Karpas-422 (cell line): ENCODE measurements at regions not wholly inside any gene's neighbourhood (a gene's known extent, or its start where the extent isn't known, plus 50 kb on each side); places are given as distances from the start of the nearest gene placed in this dataset.
"Not testable (repeated sequence)": the region's sequence is repeated elsewhere in the genome, so short reads cannot be mapped to it uniquely, and the experiment has no call there.

Source experiments
- DNase-seq: peaks from one replicate; pipeline ENCODE4 v3.0.0-alpha.2; 2015
- H2AFZ ChIP-seq: fragments of 200-600 bp; sonication (generic); 2 replicates; pipeline ENCODE4 v1.6.1; 2014; ENCODE audit warnings: antibody characterized with exemption, low read length, mixed read lengths
- H3K27ac ChIP-seq: fragments of 200-600 bp; sonication (generic); 2 replicates; pipeline ENCODE4 v1.5.1; 2014; ENCODE audit warnings: mild to moderate bottlenecking, low read length, moderate library complexity
- H3K27me3 ChIP-seq: fragments of 200-600 bp; sonication (generic); 2 replicates; pipeline ENCODE4 v1.6.1; 2014; ENCODE audit warnings: low read length, mixed read lengths
- H3K36me3 ChIP-seq: fragments of 200-600 bp; sonication (generic); 2 replicates; pipeline ENCODE4 v1.6.1; 2014; ENCODE audit warnings: low read length, mixed read lengths; ENCODE audit not compliant: insufficient read depth
- H3K4me1 ChIP-seq: fragments of 200-600 bp; sonication (generic); 2 replicates; pipeline ENCODE4 v1.6.1; 2014; ENCODE audit warnings: mild to moderate bottlenecking, low read length, mixed read lengths
- H3K4me2 ChIP-seq: fragments of 200-600 bp; sonication (generic); 2 replicates; pipeline ENCODE4 v1.6.1; 2014; ENCODE audit warnings: low read length, low read depth, mild to moderate bottlenecking; ENCODE audit not compliant: poor library complexity, severe bottlenecking
- H3K4me3 ChIP-seq: fragments of 200-600 bp; sonication (generic); 2 replicates; pipeline ENCODE4 v1.5.1; 2014; ENCODE audit warnings: mild to moderate bottlenecking, antibody characterized with exemption, low read length, mixed read lengths
- H3K79me2 ChIP-seq: fragments of 200-600 bp; sonication (generic); 2 replicates; pipeline ENCODE4 v1.6.1; 2014; ENCODE audit warnings: mild to moderate bottlenecking, low read length, mixed read lengths
- H3K9ac ChIP-seq: fragments of 200-600 bp; sonication (generic); 2 replicates; pipeline ENCODE4 v1.6.0; 2014; ENCODE audit warnings: low read length
- H3K9me2 ChIP-seq: fragments of 200-600 bp; sonication (generic), shearing (Covaris generic); replicated peaks from 2 replicates; pipeline ENCODE4 v1.6.0; 2014; ENCODE audit warnings: mild to moderate bottlenecking, low read length, moderate library complexity; ENCODE audit not compliant: insufficient read depth
- H3K9me3 ChIP-seq: fragments of 300-700, 200-600 bp; sonication (generic); 2 replicates; pipeline ENCODE4 v1.6.1; 2014; ENCODE audit warnings: low read length, mixed read lengths
- H4K20me1 ChIP-seq: fragments of 200-600 bp; sonication (generic); 2 replicates; pipeline ENCODE4 v1.6.1; 2014; ENCODE audit warnings: mild to moderate bottlenecking, antibody characterized with exemption, low read length, low read depth; ENCODE audit not compliant: insufficient read depth

DNA sequence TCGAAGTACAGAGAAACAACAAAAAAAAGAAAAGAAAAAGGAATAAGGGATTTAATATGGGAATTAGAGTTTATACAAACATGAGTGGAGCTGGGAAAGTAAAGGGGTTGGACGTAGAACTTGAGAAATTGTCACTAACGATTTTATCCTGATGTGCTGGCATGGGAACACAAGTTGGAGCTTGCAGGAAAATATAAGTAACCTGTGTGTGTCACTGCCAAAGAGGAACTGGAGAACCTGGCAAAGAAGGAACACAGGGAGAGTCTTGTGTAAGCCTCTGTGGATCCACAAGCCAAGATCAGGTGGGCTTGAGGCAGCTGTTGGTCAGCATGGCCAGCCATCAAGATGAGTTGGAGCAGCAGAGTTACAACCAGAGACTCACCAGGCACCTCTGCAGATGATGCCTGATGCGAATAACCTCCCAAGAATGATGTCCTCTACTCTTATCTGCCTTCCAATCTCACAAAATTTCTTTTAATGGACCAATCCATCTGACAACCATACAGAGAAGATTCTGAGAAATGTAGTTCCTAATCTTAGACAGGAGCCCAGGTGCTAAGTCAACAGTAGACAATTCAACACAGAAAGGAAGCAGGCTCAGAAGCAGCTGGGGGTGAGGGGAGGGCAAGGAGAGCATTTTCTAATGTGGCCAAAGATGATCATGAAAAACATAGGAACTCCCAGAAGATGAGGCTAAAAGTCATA lies 77.0 kb upstream of the SPOPL start:
- no peak for DNase-seq
- Histone ChIP-seq H3K4me2 (no peak overlapping the region), H3K9me3 (peaks cover 4% of the 10 kb centered on the region; the same call in 1 of the 2 replicates)

DNA sequence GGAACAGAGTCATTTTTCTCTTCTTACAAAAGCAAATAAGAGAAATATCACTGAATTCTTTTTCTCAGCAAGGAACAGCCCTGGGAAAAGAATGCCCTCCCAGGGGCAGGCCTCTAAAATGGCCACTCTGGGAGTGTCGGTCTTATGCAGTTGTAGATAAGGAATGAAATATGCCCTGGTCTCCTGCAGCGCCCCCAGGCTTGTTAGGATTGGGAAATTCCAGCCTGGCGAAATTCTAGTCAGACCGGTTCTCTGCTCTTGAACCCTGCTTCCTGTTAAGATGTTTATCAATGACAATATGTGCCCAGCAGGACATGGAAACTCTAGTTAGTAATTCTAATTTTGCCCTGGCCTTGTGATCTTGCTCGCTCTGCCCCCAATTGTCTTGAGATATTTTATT lies 75.5 kb upstream of the SPOPL start:
- not testable (repeated sequence) for H3K4me1 ChIP-seq, H3K9me2 ChIP-seq, H3K4me3 ChIP-seq, H3K27ac ChIP-seq, H3K27me3 ChIP-seq, H2AFZ ChIP-seq, H4K20me1 ChIP-seq, H3K4me2 ChIP-seq, H3K36me3 ChIP-seq, DNase-seq, H3K9ac ChIP-seq, H3K79me2 ChIP-seq, H3K9me3 ChIP-seq

More for the DNA sequence above, 77.0 kb upstream of the SPOPL start:
- Histone ChIP-seq H3K27ac (no peak overlapping the region), H3K36me3 (no peaks in the 10 kb centered on the region), H3K79me2 (no peaks in the 10 kb centered on the region), H3K4me3 (no peak overlapping the region), H2AFZ (no peak overlapping the region), H3K27me3 (no peaks in the 10 kb centered on the region), H3K4me1 (no peaks in the 10 kb centered on the region), H4K20me1 (no peaks in the 10 kb centered on the region), H3K9me2 (no peaks in the 10 kb centered on the region; the same call in none of the 2 replicates), H3K9ac (no peak overlapping the region)

DNA sequence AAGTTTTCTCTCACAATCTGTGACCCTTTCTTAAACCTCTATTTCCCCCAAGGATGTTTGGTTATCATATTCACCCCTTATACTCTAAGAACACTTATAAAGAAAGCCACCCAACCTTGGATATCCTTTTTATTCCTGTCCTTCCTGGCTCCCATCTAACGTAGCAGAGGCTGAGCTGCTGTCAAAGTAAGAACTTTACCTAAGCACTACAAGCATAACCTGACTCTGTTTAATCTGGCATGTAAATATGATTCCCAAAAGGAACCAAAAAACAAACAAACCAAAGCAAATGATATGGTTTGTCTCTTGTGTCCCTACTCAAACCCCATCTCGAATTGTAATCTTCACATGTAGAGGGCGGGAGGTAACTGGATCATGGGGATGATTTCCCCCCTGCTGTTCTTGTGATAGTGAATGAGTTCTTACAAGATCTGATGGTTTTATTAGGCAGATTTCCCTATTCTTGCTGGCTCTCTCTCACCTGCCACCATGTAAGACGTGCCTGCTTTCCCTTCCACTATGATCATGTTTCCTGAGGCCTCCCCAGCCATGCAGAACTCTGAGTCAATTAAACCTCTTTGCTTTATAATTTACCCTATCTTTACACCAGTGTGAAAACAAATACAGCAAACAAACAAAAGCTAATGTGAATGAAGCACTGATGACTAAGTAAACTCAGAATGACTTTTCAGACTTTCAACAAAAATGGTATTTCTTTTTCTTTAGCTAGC lies 72.7 kb upstream of the SPOPL start:
- H4K20me1 ChIP-seq: no peaks in the 10 kb centered on the region
- no peaks in the 10 kb centered on the region for H3K4me1 ChIP-seq
- no peaks in the 10 kb centered on the region; the same call in none of the 2 replicates for H3K9me2 ChIP-seq
- no peaks in the 10 kb centered on the region for H3K36me3 ChIP-seq
- H2AFZ ChIP-seq: no peak overlapping the region
- H3K27ac ChIP-seq: no peak overlapping the region
- no peaks in the 10 kb centered on the region for H3K79me2 ChIP-seq
- H3K4me3 ChIP-seq: no peak overlapping the region
- peaks cover 4% of the 10 kb centered on the region; the same call in 1 of the 2 replicates for H3K9me3 ChIP-seq
- no peak overlapping the region for H3K9ac ChIP-seq
- no peaks in the 10 kb centered on the region for H3K27me3 ChIP-seq
- H3K4me2 ChIP-seq: no peak overlapping the region
- DNase-seq: no peak

DNA sequence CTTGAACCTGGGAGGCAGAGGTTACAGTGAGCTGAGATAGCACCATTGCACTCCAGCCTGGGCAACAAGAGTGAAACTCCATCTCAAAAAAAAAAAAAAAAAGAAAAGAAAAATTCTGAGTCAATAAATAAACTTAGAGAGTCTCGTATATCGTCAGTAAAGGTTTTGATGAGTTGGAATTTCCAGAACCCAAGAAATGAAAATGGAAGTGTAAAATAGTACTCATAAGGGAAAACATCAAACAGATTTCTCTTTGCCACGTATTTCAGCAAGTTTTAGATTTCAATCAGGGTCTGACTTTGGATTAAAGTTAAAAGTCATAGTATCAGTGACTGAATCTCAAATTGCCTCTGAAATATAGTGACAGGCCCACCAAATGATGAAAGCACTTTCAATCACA lies 71.4 kb upstream of the SPOPL start:
- Histone ChIP-seq H3K9ac (no peak overlapping the region), H3K27me3 (no peaks in the 10 kb centered on the region), H2AFZ (no peak overlapping the region), H4K20me1 (no peaks in the 10 kb centered on the region), H3K4me1 (no peaks in the 10 kb centered on the region), H3K9me3 (peaks cover 4% of the 10 kb centered on the region; the same call in 1 of the 2 replicates), H3K27ac (no peak overlapping the region), H3K4me2 (no peak overlapping the region), H3K36me3 (no peaks in the 10 kb centered on the region), H3K4me3 (no peak overlapping the region), H3K79me2 (no peaks in the 10 kb centered on the region), H3K9me2 (no peaks in the 10 kb centered on the region; the same call in none of the 2 replicates)
- no peak for DNase-seq

DNA sequence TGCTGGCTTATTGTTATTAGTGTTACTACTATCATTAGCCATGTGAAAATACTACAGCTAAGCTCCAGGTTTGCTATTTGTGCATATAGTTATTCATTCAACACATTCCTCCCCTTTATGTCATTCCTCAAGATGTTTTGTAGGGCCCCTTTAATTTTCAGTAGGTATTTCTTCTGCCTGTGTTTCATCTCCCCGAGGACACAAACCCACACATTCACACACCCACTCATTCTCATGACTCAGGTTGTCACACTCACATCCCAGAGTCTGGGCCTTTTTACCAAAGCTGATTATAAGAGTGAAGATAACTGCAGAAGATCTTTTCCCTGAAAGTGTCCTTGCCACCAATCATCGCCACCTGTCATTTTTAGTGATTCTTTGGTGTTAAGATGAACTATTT lies 68.6 kb upstream of the SPOPL start:
- no peak for DNase-seq
- H3K9me2 ChIP-seq: no peaks in the 10 kb centered on the region; the same call in none of the 2 replicates
- no peaks in the 10 kb centered on the region for H3K79me2 ChIP-seq
- no peaks in the 10 kb centered on the region for H3K27me3 ChIP-seq
- no peaks in the 10 kb centered on the region for H3K36me3 ChIP-seq
- no peak overlapping the region for H3K4me3 ChIP-seq
- no peaks in the 10 kb centered on the region for H3K4me1 ChIP-seq
- no peak overlapping the region for H3K27ac ChIP-seq
- H4K20me1 ChIP-seq: no peaks in the 10 kb centered on the region
- no peak overlapping the region for H3K9ac ChIP-seq
- no peak overlapping the region for H3K4me2 ChIP-seq
- H2AFZ ChIP-seq: no peak overlapping the region
- H3K9me3 ChIP-seq: no peaks in the 10 kb centered on the region

DNA sequence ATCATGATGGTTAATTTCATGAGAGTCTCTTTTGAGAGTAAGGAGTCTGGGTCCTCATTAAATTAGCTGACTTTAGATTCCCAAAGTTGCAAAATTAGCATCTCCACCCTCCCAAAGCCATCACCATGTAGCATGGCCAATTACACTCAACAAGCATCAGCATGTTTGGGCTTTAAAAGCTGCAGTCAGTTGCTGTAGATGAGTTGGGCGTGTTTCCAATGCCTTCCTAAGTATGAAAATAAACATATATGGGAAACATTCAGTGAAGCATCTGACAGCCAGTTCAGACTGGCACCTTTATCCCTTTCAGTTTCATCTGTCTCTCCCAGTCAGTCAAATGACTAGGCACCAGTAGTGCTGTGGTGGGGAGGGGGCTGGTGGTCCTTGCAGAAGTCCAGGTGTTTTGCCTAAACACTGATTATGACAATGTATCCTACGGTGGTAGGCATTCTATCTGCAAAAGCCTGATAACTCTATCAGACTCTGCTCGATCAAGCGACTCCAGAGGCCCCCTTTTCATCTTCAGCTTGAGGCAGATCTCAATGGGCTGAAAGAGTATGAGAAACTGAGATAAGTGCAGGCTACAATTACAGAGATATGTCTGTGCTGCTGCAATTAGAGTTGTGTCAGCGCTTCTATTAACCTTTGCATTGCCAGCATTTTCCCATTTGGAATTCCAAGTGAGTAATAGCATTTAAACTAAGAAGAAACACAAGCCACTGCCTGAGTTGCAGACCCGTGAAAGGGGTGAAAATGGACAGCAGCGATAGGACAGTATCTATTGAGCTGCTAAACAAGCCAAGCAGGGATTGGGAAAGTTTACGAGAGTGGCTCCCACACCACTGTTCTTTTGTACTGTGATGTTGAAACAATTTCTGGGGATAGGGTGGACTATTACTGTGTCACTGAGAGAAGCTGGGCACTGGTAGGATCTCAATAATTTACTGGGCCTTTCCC lies 67.3 kb upstream of the SPOPL start:
- Histone ChIP-seq H3K27ac (no peak overlapping the region), H4K20me1 (no peaks in the 10 kb centered on the region), H3K9me3 (no peaks in the 10 kb centered on the region), H3K79me2 (no peaks in the 10 kb centered on the region), H2AFZ (no peak overlapping the region), H3K9ac (no peak overlapping the region), H3K9me2 (no peaks in the 10 kb centered on the region), H3K4me3 (no peak overlapping the region), H3K4me1 (no peaks in the 10 kb centered on the region), H3K27me3 (no peaks in the 10 kb centered on the region), H3K36me3 (no peaks in the 10 kb centered on the region), H3K4me2 (no peak overlapping the region)
- DNase-seq: no peak

DNA sequence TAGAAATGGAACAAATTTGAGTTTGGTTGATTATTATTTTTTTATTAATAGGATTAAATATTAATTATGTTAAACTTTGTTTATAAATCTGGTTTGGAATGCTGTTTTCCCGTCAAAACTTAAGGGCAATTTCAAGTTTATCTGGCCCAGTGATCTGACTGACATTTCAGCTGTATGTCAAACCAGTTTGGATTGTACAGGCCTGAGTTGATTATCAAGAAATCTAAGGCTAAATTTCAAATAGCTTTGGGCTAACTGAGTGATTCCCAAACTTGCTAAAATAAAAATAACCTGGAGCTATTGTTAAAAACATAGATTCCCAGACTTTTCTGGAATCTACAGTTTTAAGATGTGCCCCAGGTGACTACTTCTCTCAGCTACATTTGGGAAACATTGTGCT lies 65.9 kb upstream of the SPOPL start:
- Histone ChIP-seq H3K9me2 (0 out of 2 replicates have a peak, but pooled peaks cover 3% of the 10 kb centered on the region), H2AFZ (no peak overlapping the region), H3K9me3 (no peaks in the 10 kb centered on the region), H3K36me3 (no peaks in the 10 kb centered on the region), H3K4me3 (no peak overlapping the region), H3K4me1 (no peaks in the 10 kb centered on the region), H4K20me1 (no peaks in the 10 kb centered on the region), H3K27ac (no peak overlapping the region), H3K79me2 (no peaks in the 10 kb centered on the region), H3K4me2 (no peak overlapping the region), H3K9ac (no peak overlapping the region), H3K27me3 (no peaks in the 10 kb centered on the region)
- no peak for DNase-seq

DNA sequence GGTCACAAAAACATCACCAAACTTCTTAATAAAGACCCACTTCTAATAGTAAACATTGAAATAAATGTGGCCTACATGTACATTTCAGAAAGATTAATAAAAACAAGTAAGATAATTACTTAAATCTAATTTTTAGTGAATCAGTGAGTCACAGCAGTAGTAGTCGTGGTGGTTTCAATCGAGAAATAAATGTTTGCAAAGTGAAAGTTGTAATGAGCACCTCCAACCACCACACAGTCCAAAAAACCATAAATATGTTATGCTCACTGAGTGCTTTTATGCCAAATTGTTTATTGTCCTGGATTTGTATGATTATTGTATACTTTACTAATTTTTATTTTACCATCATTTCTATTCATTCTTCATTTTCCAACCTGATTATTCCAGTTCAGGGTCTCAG lies 61.8 kb upstream of the SPOPL start:
- H3K9ac ChIP-seq: no peak overlapping the region
- no peak overlapping the region for H3K4me3 ChIP-seq
- H3K27me3 ChIP-seq: no peaks in the 10 kb centered on the region
- H3K4me2 ChIP-seq: no peak overlapping the region
- peaks cover 7% of the 10 kb centered on the region for H3K4me1 ChIP-seq
- H3K9me2 ChIP-seq: 0 out of 2 replicates have a peak, but pooled peaks cover 7% of the 10 kb centered on the region
- DNase-seq: no peak
- H2AFZ ChIP-seq: no peak overlapping the region
- no peaks in the 10 kb centered on the region for H4K20me1 ChIP-seq
- H3K36me3 ChIP-seq: no peaks in the 10 kb centered on the region
- H3K79me2 ChIP-seq: no peaks in the 10 kb centered on the region
- no peak overlapping the region for H3K27ac ChIP-seq
- no peaks in the 10 kb centered on the region for H3K9me3 ChIP-seq
